ENCODE measurements at regions not wholly inside any gene's neighbourhood (a gene's known extent, or its start where the extent isn't known, plus 50 kb on each side); places are given as distances from the start of the nearest gene placed in this dataset.

- no peak for ATAC-seq (ENCODE audit: poor library complexity)
- no peak for DNase-seq
- CTCF ChIA-PET = interaction anchor here (1.2 kb wide), 1 partner anchor 10 kb away, joined by 3 read pairs; no protein-coding TSS in a partner anchor
- peaks cover under 1% of the 10 kb centered on the region for H3K4me1 ChIP-seq (ENCODE audit: insufficient read depth, low read length)
- no peaks in the 10 kb centered on the region for H3K27me3 ChIP-seq (ENCODE audit: control insufficient read depth in 1 of 2, insufficient read depth in 2 of 2, low read length in 2 of 2)
- H3K9me3 ChIP-seq (ENCODE audit: control insufficient read depth in 1 of 2, insufficient read depth in 1 of 2, low read length in 2 of 2) = no peaks in the 10 kb centered on the region
- Mint-ChIP-seq H3K27me3 (peaks cover 2% of the 10 kb centered on the region), H3K4me3 (no peak overlapping the region), H3K4me1 (ENCODE audit: low read depth) (peaks cover 9% of the 10 kb centered on the region), H3K36me3 (ENCODE audit: low read depth) (no peaks in the 10 kb centered on the region), H3K9me3 (no peaks in the 10 kb centered on the region), H3K27ac (no peak overlapping the region)
- no peak overlapping the region for H3K4me3 ChIP-seq (ENCODE audit: low read length)
- H3K27ac ChIP-seq (ENCODE audit: low read depth in 1 of 2, low read length in 2 of 2) = no peak overlapping the region
- intact Hi-C loops (cut with DNase I, micrococcal nuclease) = no loop called here
- no peak for TF ChIP-seq CTCF (IDR thresholded peaks at IDR 0.05)
- H3K36me3 ChIP-seq (ENCODE audit: insufficient read depth, low read length) = no peaks in the 10 kb centered on the region
- POLR2A ChIA-PET = no interaction called here
Measured at GRCh38 chr20:60132827-60133670, 174.8 kb downstream of the CDH26 start.

- no peak for ATAC-seq (ENCODE audit: poor library complexity)
- Histone ChIP-seq H3K9me3 (ENCODE audit: control insufficient read depth in 1 of 2, insufficient read depth in 1 of 2, low read length in 2 of 2) (no peaks in the 10 kb centered on the region), H3K27ac (ENCODE audit: low read depth in 1 of 2, low read length in 2 of 2) (no peak overlapping the region), H3K4me3 (ENCODE audit: low read length) (no peak overlapping the region), H3K27me3 (ENCODE audit: control insufficient read depth in 1 of 2, insufficient read depth in 2 of 2, low read length in 2 of 2) (no peaks in the 10 kb centered on the region), H3K36me3 (ENCODE audit: insufficient read depth, low read length) (no peaks in the 10 kb centered on the region), H3K4me1 (ENCODE audit: insufficient read depth, low read length) (peaks cover 8% of the 10 kb centered on the region)
- intact Hi-C loops (cut with DNase I, micrococcal nuclease) = no loop called here
- no peak for TF ChIP-seq CTCF (IDR thresholded peaks at IDR 0.05)
- Mint-ChIP-seq H3K9me3 (no peaks in the 10 kb centered on the region), H3K4me3 (no peak overlapping the region), H3K27ac (no peak overlapping the region), H3K36me3 (ENCODE audit: low read depth) (no peaks in the 10 kb centered on the region), H3K27me3 (no peaks in the 10 kb centered on the region), H3K4me1 (ENCODE audit: low read depth) (peaks cover 9% of the 10 kb centered on the region)
- POLR2A ChIA-PET = no interaction called here
- CTCF ChIA-PET = no interaction called here
- no peak for DNase-seq
Measured at GRCh38 chr20:60135276-60135675, 177.1 kb downstream of the CDH26 start.

- no peak overlapping the region for H3K27ac Mint-ChIP-seq
- Histone ChIP-seq H3K27ac (ENCODE audit: low read depth in 1 of 2, low read length in 2 of 2) (no peak overlapping the region), H3K4me3 (ENCODE audit: low read length) (no peak overlapping the region), H3K27me3 (ENCODE audit: control insufficient read depth in 1 of 2, insufficient read depth in 2 of 2, low read length in 2 of 2) (no peaks in the 10 kb centered on the region), H3K4me1 (ENCODE audit: insufficient read depth, low read length) (peaks cover 8% of the 10 kb centered on the region), H3K9me3 (ENCODE audit: control insufficient read depth in 1 of 2, insufficient read depth in 1 of 2, low read length in 2 of 2) (no peaks in the 10 kb centered on the region), H3K36me3 (ENCODE audit: insufficient read depth, low read length) (no peaks in the 10 kb centered on the region)
- ChIA-PET CTCF (no interaction called here), POLR2A (no interaction called here)
- H3K4me3 Mint-ChIP-seq = peak overlapping the region; percentile 22
- ATAC-seq (ENCODE audit: poor library complexity) (no peak), DNase-seq (peak in 2 of 14 experiments; percentile 21 to 30)
- no peaks in the 10 kb centered on the region for H3K27me3 Mint-ChIP-seq
- no peak for TF ChIP-seq CTCF (IDR thresholded peaks at IDR 0.05)
- intact Hi-C loops (cut with DNase I, micrococcal nuclease) = no loop called here
- no peaks in the 10 kb centered on the region for H3K9me3 Mint-ChIP-seq
- no peaks in the 10 kb centered on the region for H3K36me3 Mint-ChIP-seq (ENCODE audit: low read depth)
- peaks cover 9% of the 10 kb centered on the region for H3K4me1 Mint-ChIP-seq (ENCODE audit: low read depth)
Measured at GRCh38 chr20:60136645-60137401, 178.6 kb downstream of the CDH26 start.

All from CD4-positive, alpha-beta T cell (primary cell).